ENCODE measurements at regions not wholly inside any gene's neighbourhood (a gene's known extent, or its start where the extent isn't known, plus 50 kb on each side); places are given as distances from the start of the nearest gene placed in this dataset.

DNA sequence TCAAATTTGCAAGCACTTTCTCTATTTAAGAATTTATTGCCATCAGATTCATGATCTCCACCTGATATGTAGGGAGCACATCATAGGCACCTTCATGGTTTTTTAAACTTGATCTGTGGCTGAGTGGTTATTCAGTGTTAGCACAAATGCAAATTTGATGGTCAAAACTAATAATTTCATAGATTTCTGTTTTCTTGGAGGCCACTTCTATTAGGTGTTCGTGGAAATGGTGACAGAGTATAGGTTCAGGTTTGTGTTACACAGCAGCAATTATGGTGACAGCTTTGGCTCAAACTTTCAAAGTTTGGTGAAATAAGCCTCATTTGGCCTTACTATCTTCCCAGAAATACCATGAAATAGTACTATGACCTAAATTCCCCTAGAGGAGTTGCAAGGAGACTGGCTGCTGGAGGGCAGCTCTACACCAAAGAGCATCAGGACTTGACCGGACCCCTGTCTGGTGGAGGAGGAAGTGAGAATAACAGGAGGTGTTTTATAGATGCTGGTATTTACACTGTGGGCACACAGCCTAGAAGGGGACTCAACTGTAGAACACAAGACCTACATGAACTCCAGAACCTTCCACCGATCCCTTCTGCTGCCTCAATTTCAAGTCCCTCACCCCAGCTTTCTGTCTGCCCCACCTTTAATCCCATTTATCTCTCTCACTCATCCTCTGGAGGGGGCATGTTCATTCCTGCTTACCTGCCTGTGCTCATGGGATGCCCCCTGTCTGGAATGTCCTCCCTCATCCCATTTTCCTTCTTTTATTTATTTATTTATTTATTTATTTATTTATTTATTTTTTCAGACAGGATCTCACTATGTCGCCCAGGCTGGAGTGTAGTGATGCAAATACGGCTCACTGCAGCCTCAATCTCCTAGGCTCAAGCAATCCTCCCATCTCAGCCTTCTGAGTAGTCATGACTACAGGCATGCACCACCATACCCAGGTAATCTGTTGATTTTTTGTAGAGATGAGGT, 132.9 kb upstream of the SIX2 start:
- H3K4me3 ChIP-seq (ENCODE audit: low read depth, low read length, poor library complexity, severe bottlenecking): no peak overlapping the region
- no peak overlapping the region for H3K4me2 ChIP-seq (ENCODE audit: low read length)
- no peak for TF ChIP-seq EZH2 (IDR thresholded peaks at IDR 0.05; ENCODE audit: borderline replicate concordance, low read length)
- TF ChIP-seq, protein P1, sequence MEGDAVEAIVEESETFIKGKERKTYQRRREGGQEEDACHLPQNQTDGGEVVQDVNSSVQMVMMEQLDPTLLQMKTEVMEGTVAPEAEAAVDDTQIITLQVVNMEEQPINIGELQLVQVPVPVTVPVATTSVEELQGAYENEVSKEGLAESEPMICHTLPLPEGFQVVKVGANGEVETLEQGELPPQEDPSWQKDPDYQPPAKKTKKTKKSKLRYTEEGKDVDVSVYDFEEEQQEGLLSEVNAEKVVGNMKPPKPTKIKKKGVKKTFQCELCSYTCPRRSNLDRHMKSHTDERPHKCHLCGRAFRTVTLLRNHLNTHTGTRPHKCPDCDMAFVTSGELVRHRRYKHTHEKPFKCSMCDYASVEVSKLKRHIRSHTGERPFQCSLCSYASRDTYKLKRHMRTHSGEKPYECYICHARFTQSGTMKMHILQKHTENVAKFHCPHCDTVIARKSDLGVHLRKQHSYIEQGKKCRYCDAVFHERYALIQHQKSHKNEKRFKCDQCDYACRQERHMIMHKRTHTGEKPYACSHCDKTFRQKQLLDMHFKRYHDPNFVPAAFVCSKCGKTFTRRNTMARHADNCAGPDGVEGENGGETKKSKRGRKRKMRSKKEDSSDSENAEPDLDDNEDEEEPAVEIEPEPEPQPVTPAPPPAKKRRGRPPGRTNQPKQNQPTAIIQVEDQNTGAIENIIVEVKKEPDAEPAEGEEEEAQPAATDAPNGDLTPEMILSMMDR (IDR thresholded peaks at IDR 0.05; ENCODE audit: low read length): no peak
- no peaks in the 10 kb centered on the region for H3K79me2 ChIP-seq (ENCODE audit: insufficient read depth, low read length)
- H3K36me3 ChIP-seq (ENCODE audit: insufficient read depth, low read length): no peaks in the 10 kb centered on the region
- no peaks in the 10 kb centered on the region for H3K27me3 ChIP-seq (ENCODE audit: insufficient read depth, low read length)
- no peaks in the 10 kb centered on the region for H3K9me2 ChIP-seq (ENCODE audit: low read depth, low read length)
- H3K4me1 ChIP-seq (ENCODE audit: insufficient read depth, low read length, severe bottlenecking): peaks cover 20% of the 10 kb centered on the region
- H2AFZ ChIP-seq (ENCODE audit: low read length): no peak overlapping the region
- H4K20me1 ChIP-seq (ENCODE audit: insufficient read depth, low read length): no peaks in the 10 kb centered on the region
- H3K27ac ChIP-seq (ENCODE audit: low read depth, low read length, poor library complexity, severe bottlenecking): no peak overlapping the region
- H3K9ac ChIP-seq (ENCODE audit: low read length): no peak overlapping the region
- H3K9me3 ChIP-seq (ENCODE audit: low read length): no peaks in the 10 kb centered on the region
- H3F3A ChIP-seq (ENCODE audit: insufficient read depth, low read length): no peaks in the 10 kb centered on the region

DNA sequence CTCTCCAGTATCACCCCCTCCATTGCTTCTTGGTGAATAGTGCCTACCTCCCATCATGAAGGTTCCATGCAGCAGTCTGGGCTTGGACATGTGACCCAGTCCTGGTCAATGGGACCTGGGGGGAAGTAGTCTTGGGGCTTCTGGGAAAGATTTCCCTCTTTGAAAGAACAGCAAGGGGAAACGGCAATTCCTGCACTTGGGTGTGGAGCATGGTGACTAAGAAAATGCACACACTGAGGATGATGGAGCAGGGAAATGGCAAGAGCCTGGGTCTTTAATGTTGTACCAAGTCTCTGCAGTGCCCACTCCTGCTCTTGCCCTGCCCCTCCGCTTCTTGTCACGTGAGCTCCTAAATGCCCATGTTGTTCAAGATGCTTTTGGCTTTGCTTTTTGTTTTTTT, 131.4 kb upstream of the SIX2 start:
- H3K9me2 ChIP-seq (ENCODE audit: low read depth, low read length): no peaks in the 10 kb centered on the region
- H3K27ac ChIP-seq (ENCODE audit: low read depth, low read length, poor library complexity, severe bottlenecking): no peak overlapping the region
- H3K4me2 ChIP-seq (ENCODE audit: low read length): no peak overlapping the region
- H3K9ac ChIP-seq (ENCODE audit: low read length): no peak overlapping the region
- H3K36me3 ChIP-seq (ENCODE audit: insufficient read depth, low read length): no peaks in the 10 kb centered on the region
- peaks cover 17% of the 10 kb centered on the region for H3K4me1 ChIP-seq (ENCODE audit: insufficient read depth, low read length, severe bottlenecking)
- no peaks in the 10 kb centered on the region for H3K27me3 ChIP-seq (ENCODE audit: insufficient read depth, low read length)
- no peak overlapping the region for H3K4me3 ChIP-seq (ENCODE audit: low read depth, low read length, poor library complexity, severe bottlenecking)
- H2AFZ ChIP-seq (ENCODE audit: low read length): no peak overlapping the region
- H4K20me1 ChIP-seq (ENCODE audit: insufficient read depth, low read length): no peaks in the 10 kb centered on the region
- no peaks in the 10 kb centered on the region for H3K79me2 ChIP-seq (ENCODE audit: insufficient read depth, low read length)
- TF ChIP-seq, protein P1 (IDR thresholded peaks at IDR 0.05; ENCODE audit: low read length): no peak
- TF ChIP-seq EZH2 (IDR thresholded peaks at IDR 0.05; ENCODE audit: borderline replicate concordance, low read length): no peak
- no peaks in the 10 kb centered on the region for H3K9me3 ChIP-seq (ENCODE audit: low read length)
- no peaks in the 10 kb centered on the region for H3F3A ChIP-seq (ENCODE audit: insufficient read depth, low read length)

DNA sequence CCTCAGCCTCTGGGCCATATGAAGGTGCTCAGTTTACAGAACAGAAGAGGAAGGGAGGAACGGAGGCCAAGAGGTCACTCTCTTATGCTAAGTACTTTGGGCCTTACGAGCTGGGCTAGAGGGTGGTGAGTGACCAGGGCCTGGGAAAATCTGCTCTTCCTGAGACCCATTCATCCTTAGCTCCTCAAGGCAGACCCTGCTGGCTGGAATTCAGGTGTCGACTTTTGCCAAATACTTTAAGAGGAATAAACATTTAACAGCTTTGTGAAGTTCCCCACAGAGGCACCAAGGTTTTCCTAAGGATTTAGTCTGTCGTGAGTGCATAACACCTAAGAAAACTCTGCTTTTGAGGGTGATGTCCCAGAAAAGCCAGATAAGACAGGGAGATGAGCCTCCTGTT, 129.7 kb upstream of the SIX2 start:
- Histone ChIP-seq H4K20me1 (ENCODE audit: insufficient read depth, low read length) (no peaks in the 10 kb centered on the region), H3K27ac (ENCODE audit: low read depth, low read length, poor library complexity, severe bottlenecking) (no peak overlapping the region), H3K4me1 (ENCODE audit: insufficient read depth, low read length, severe bottlenecking) (peaks cover 23% of the 10 kb centered on the region), H3K4me2 (ENCODE audit: low read length) (no peak overlapping the region), H2AFZ (ENCODE audit: low read length) (no peak overlapping the region), H3K9me2 (ENCODE audit: low read depth, low read length) (no peaks in the 10 kb centered on the region), H3K79me2 (ENCODE audit: insufficient read depth, low read length) (no peaks in the 10 kb centered on the region), H3K9ac (ENCODE audit: low read length) (no peak overlapping the region), H3F3A (ENCODE audit: insufficient read depth, low read length) (no peaks in the 10 kb centered on the region), H3K36me3 (ENCODE audit: insufficient read depth, low read length) (no peaks in the 10 kb centered on the region), H3K27me3 (ENCODE audit: insufficient read depth, low read length) (no peaks in the 10 kb centered on the region), H3K9me3 (ENCODE audit: low read length) (no peaks in the 10 kb centered on the region), H3K4me3 (ENCODE audit: low read depth, low read length, poor library complexity, severe bottlenecking) (no peak overlapping the region)
- no peak for TF ChIP-seq EZH2 (IDR thresholded peaks at IDR 0.05; ENCODE audit: borderline replicate concordance, low read length)
- TF ChIP-seq, protein P1 (IDR thresholded peaks at IDR 0.05; ENCODE audit: low read length): no peak

Measured in OCI-LY1 (cell line).